Myocyte (in vitro differentiated cells): ENCODE measurements at regions not wholly inside any gene's neighbourhood (a gene's known extent, or its start where the extent isn't known, plus 50 kb on each side); places are given as distances from the start of the nearest gene placed in this dataset.
A peak's percentile ranks its signal among the peaks of the same experiment; 100 is the strongest.
"Not testable (repeated sequence)": the region's sequence is repeated elsewhere in the genome, so short reads cannot be mapped to it uniquely, and the experiment has no call there.

ENCODE experiments used
- DNase-seq: peaks from one replicate; pipeline ENCODE4 v3.0.0-alpha.2; 2012; ENCODE audit warnings: low read depth

DNA sequence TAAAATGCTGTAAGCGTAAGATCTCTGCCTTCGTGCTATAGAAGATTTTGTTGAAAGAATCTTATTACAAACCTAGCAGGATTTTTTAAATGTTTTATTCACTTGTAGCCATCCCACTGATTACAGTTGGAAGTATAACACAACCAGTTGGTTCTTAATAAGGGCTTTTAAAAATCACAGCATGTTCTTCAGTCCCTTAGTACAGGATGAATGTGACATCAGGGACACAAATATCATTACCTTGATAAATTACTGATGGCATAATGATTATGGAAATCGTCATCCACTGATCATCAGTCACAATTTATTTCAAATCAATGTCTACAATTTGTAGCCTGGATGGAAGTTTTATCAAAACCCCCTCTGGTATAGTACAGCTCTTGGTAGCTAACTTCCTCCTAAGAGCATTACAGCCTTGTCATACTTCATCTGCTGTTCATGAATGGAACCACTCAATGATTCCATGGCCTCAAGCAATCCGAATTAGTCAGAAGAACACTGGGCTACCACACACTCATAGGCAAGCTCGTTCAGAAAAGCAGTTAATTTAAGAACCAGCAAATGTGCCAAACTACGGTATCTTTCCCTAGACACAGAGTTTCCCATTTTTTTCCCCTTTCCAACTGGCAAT, 389.2 kb upstream of the TENM3 start:
- DNase-seq = no peak

DNA sequence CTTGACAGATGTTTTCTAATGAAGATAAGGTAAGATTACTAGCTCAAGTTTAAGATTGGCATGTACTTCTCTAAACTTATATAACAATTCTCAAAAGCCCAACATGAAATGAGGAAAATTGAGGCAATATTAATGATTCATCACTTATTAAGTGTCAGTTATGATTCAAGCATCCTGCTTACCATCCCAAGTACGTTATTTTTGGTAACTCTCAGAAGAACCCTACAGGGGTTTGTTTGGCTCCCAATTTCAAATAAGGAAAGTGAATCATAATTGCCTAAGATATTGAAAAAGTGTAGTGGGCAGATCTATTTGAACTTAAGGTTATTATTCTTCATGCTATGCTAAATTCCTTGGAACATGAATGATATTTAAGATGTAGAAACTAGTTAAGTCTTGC, 387.9 kb upstream of the TENM3 start:
- DNase-seq = no peak

DNA sequence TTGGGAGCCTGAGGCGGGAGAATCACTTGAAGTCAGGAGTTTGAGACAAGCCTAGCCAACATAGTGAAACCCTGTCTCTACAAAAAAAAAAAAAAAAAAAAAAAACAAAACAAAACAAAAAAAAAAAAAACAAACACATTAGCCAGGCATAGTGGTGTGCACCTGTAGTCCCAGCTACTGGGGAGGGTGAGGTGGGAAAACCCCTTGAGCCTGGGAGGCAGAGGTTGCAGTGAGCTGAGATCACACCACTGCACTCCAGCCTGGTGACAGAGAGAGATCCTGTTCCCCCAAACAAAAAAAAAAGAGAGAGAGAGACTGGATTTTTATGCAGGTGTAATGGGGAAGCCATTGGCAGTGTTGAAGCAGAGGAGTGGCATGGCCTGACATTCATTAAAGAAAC, 385.7 kb upstream of the TENM3 start:
- not testable (repeated sequence) for DNase-seq

DNA sequence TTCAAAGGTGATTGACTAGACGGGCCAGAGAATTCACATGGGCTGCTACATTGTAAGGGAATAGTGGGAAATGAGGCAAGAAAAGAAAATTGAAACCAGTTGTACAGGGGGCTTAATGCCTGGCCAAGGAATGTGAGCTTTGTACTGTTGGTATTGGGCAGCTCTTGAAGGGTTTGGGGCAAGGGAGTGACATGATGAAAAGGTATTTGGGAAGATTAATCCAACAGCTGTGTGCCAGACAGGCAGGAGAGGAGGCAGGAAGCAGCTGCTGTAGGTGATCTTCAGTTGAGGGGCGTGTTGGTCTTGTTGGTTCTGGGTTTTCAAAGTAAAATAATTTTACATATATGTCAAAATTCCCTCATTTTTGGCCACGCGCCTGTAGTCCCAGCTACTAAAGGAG, 384.5 kb upstream of the TENM3 start:
- peak; percentile 44 for DNase-seq

DNA sequence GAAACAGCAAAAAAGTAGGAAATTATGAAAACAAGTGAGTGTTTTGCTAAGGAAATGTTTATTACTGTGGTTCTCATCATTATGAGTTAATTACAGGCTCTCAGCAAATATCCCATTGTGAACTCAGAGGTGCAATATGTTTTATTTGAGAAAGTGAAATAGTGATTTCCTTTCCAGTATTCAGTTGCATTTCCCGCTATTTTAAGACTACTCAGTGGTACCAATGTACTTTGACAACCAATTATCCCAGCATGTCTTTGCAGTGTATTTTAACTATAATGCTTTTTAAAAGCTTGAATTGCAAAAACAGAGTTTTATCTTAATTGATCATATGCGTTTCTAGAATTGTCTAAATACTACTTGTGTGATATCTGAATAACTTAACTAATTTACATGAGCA, 383.8 kb upstream of the TENM3 start:
- DNase-seq = no peak

DNA sequence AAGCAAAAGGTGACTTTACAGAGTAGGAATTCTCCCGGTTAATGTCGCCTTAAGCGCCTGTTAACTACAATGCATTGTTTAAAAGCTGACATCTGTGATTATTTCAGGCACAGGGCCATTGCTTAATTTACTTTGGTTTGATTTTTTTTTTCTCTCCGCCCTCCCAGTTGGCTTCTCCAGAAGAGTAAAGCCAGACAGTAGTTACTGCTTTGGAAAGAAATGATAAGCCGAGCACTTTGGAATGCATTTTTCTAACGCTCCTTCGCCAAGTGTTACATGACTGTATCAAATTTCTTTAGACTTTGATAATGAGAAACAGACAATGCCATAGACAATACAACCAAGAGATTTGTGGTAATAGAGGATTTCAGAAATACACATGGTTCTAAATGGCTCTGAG, 383.0 kb upstream of the TENM3 start:
- DNase-seq = peak; percentile 68

DNA sequence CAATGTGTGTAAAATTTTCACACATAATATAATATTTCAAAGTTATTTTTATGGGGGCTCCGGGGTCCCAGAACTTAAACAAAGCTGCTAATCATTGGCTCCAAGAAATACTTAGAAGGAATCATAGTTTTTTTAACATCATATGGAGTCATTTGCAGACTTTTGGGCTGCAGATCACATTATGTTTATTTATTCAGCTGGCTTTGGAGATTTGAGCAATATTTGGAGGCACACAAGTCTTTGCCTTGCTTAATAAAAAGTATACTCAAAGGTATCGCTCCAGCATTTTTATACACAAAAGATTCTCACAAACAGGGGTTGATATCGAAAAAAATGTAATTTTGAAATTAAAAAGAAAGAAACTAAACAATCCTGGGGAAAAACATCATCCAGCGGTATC, 382.5 kb upstream of the TENM3 start:
- DNase-seq = no peak

DNA sequence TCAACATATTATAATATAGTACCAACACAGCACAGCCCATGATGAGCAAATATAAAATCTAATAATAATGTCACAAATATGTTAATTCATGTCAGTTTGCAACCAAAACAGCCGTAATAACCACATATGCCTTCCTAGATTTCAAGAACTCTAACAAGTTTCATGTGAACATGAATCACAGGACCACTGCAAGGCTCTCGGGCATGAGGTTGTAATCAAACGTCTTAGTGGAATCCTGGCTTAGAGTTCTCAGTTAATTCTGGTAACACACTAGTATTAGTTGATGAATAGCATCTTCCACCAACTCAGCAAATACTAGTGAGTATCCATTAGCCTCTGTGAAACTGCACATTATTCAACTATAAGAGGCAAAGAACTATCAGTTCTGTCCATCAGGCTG, 379.3 kb upstream of the TENM3 start:
- DNase-seq = no peak

DNA sequence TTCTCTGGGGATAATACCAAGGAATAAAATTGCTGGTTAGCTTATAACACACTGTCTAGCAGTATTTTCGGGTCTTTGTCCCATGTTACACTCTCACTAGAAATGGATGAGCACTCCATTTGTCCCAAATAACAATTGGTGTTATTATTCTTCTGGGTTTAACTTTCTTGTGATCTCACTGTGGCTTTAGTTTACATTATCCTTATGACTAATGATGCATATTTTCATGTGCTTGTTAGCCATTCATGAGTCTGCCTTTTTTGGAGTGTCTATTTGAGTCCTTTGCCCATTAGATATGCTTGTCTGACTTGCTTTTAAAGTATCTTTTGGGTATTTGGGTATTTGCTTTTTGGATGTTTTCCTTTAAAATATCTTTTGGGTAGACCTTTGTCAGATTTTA, 372.9 kb upstream of the TENM3 start:
- no peak for DNase-seq

DNA sequence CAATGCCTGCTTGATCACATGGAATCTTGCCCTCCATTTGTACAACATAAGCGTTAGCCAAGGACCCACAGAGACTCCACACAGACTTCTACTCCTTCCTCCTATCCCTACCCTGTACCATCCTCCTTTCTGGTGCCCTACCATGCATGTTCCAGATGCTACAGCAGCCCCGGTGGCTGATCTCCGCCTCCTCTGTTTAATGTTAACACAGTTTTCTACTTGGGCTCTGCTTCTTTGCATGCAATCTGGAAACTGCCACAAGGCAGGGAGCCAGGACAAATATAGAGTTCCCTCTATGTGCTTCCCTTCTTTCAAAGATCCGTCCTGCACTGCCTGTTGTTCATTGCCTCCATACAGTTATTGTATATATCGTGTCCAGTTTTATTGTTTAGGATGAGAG, 368.6 kb upstream of the TENM3 start:
- no peak for DNase-seq

DNA sequence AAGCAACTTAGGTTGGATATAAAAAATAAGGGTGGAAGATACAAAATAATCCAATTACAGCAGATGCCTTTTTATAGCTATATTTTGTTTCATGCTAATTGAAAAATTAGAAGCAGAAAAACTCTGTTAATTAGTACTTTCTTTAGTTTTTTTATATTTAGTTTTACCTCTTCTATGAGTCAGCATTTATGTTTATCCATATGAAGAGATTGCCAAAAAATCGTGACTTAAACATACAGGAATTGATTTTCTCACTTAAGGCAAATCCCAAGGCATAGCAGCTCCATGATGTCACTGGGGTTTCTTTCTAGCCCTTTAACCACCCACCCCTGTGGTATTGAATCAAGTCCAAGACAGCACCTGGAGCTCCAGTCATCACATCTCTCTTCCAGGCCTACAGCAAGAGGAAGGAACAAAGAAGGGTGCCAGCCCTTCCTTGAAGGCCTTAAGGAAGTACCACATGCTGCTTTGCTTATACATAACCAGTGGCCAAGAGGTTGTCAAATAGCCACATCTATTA, 365.8 kb upstream of the TENM3 start:
- DNase-seq = peak; percentile 33

DNA sequence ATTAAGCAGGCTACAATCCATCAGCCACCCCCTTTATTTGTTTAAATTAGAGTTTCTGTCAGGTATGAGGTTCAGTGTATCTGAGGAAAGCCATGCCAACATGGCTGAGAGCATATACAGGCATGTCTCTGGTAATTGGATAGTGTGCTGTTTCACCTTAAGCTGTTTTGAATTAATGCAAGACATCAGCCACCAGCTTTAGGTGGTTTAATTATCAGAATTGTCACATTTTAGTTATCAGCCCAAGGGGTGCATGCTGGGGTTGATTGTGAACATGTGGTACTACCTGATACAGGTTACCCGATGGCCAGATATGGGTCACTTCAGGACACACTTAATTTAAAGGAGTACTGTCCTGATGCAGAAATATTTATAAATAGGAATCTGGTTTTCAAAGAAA, 353.2 kb upstream of the TENM3 start:
- DNase-seq = no peak

DNA sequence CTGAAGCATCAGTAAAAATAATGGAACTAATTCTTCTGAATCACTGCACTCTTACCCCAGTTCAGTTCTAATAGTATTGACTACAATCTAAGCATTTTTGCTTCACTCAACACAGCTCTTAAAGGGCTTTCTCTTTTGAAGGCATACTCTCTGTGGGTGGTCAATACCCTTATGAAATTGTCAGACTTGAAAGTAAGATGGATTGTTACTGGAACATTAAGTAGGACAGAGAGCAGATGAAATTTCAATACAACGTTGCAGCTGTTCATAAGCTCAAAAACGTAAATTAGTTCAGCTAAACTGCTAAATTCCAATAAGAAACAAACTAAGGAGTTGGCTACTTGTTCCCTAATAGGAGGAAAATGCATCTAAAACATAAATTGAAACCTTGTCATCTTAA, 352.3 kb upstream of the TENM3 start:
- peak; percentile 23 for DNase-seq

DNA sequence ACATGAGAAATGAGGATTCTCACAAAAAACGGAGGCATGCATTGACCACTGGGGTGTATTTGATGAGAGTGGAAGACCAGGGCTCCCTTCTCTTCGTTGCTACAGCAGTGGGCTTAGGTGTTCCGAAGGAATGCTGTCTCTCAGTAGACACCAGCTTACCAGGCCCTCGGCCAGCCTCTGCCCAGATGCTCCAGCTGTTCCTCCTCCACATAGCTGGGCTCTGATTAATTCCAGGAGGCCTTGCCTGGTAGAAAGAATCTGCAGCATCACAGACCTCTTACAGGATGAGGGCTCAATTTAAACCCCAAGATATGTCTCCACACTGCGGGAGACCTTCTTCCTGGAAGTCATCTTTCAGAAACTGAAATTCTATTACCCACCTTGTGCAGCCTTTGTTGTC, 346.6 kb upstream of the TENM3 start:
- DNase-seq = no peak

DNA sequence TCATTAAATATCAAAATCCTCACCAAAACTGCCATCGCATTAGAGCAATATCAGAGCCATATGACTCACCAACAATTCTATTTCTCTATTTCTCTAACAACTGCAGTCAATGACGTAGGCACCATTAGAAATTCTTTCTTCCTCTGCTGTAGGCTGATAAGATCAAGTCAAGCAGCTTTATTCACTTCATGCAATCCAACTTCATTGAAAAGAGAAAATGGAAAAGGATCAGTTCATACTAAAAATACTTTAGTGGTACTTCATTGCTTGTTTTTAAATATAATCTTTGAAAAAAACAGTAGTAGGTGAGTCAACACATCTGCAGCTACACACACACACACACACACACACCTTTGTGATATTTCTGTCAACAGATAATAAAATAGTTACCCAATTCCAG, 345.3 kb upstream of the TENM3 start:
- DNase-seq = no peak

DNA sequence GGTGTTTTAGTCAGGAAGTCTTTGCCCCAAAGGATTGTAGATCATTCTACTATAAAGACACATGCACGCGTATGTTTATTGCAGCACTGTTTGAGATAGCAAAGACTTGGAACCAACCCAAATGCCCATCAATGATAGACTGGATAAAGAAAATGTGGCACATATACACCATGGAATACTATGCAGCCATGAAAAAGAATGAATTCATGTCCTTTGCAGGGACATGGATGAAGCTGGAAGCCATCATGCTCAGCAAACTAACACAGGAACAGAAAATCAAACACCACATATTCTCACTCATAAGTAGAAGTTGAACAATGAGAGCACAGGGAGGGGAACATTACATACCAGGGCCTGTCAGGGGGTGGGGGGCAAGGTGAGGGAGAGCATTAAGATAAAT, 340.8 kb upstream of the TENM3 start:
- DNase-seq = not testable (repeated sequence)

DNA sequence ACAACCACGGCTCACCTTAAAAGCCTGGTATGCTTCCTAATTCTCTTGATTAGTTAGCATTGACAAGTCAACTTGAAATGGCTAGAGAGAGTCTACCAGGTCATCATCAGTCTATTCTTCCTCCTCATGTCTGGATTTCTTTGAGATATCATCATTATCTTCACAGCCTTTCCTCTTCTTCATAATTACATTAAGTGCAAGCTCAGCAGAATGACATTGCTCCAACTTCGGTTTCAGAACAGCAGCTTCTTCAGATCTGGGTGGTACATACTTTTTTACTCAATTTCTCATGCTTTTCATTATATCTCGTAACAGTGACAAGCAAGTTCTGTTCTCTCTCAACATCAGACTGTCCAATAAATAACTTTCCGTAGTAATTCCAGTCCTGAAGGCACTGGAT, 337.5 kb upstream of the TENM3 start:
- no peak for DNase-seq

DNA sequence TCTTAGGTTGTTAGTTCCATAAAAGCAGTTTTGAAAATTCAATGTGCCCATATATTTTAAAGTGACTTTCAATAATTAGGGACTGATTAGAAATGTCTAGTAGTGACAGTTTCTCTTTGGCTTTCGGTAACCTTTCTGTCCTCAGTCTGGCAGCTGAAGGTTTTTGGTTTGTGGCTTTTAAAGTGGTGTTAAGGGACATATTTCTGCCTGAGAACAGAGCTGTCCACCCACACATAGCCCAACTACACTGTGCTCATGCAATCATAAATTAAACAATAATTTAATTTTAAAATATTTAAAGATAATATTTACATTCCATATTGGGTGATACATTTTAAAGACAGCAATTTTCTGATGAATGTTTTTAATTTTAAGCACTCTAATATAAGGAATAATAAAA, 335.0 kb upstream of the TENM3 start:
- DNase-seq = peak; percentile 40

DNA sequence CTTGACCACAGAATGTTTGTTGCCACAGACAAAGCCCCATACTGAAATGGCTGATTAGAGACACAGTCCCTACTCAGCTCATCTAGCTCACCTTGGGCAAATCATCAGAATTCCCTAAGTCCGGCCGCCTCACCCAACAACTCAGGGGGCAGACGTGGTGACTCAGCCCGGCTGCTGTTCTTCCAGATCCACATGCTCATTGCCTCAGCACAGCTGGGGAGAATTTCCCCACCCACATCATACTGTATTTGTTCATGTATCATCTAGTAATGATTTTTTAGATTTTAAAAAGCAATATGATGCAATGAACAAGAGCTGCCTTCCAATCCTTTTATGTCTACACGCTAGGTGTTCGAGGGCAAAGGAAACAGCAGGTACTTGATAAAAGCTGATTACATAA, 333.8 kb upstream of the TENM3 start:
- peak; percentile 58 for DNase-seq

DNA sequence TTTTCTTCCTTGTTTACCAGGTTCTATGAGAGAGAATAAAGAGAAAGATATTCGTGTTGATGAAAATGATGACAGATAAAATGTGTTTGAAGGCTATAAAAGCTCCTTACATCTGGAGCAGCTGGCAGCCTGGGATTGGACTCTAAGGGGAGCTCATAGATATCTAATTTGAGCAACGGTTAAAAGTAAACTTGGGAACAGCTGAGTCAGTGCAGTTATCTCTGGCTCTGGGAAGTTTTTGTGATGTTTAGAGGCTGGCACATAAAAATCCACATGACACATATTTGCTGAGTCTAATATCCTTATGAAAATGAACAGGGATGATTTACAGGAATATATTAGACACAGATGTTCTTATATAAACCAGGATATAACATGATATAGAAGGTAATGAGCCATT, 331.8 kb upstream of the TENM3 start:
- DNase-seq = peak; percentile 73

DNA sequence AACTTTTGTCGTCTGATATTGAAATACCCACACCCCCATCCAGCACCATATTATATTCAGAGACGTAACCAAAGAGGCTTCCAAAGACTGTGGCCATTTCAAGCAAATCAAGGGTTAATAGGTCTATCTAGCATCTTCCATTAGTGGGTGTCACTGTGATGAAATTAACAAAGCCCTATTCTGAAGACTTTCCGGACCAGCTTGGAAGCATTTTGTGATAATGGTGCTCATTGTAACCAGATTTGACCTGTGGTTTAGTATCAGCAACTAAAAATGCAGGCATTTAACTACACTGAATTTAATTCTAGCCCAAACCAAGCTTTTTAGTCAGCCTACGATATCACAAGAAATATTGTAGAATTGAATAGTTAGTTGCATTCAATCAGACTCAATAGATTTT, 309.7 kb upstream of the TENM3 start:
- DNase-seq = no peak

DNA sequence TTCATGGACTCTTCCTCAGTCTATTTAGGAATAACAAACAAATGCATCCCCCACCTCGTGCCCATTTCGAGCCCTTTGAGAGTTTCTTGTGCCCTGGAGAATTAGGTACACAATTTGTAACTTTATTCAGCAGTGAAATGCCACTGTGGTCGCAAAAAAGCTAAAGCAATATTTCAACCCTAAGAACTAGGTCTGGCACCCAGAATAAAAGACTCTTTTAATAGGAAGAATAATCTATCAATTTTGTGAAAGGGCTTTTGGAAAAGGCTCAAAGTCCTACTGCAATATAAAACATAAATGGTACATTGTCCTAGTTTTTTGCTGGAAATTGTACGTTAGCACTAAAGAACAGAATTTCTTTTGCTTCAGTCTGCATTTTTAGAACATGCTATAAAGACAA, 304.6 kb upstream of the TENM3 start:
- DNase-seq = no peak

DNA sequence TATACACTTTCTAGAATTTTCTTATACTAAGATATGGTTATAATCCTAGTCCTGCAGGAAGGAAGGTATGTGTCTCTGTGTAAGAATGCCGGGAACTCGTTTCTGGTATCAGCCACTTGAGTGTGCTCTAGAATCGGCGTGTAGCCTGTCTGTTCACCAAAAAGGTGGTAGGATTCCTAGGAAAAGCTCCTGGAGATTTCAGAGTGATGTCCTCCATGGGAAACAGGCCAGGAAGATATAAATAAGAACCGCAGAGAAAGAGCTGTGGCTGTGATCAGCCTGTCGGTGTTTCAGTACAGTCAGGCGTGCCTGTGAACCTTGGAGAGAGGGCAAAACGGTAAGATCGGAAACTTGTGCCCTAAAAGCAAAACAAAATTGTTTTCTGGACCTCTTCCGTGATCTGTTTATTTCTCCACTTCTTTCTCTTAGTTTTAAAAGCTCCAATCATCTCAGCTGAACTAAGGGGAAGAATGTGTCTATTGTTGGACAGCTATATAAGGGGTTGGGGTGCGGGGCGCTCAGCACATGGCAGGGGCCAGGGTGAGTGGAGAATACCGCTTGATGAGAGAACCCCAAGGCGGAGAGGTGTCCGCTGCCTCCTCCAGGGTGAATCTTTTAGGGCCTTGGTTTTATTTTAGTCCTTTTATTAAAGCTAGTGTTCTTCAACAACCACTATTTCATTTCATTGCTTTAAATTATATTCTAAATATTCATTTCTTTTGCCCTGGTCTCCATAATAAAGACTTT, 303.8 kb upstream of the TENM3 start:
- peak; percentile 18 for DNase-seq
